ENCODE measurements at regions not wholly inside any gene's neighbourhood (a gene's known extent, or its start where the extent isn't known, plus 50 kb on each side); places are given as distances from the start of the nearest gene placed in this dataset.

- Histone ChIP-seq H3K4me1 (ENCODE audit: insufficient read depth, low read length) (no peaks in the 10 kb centered on the region), H3K27ac (ENCODE audit: insufficient read length, low read depth, low read length) (no peak overlapping the region), H2AFZ (ENCODE audit: low read length) (no peak overlapping the region), H3K56ac (ENCODE audit: insufficient read length, low read depth, low read length) (no peak overlapping the region), H3K4ac (ENCODE audit: low read depth, low read length) (no peak overlapping the region), H4K91ac (ENCODE audit: insufficient read length, low read depth, low read length) (no peak overlapping the region), H4K20me1 (ENCODE audit: control insufficient read depth, insufficient read depth, insufficient read length) (no peaks in the 10 kb centered on the region), H3K79me2 (ENCODE audit: insufficient read depth, low read length) (no peaks in the 10 kb centered on the region), H3K9ac (ENCODE audit: extremely low read depth, insufficient read length, low read length) (no peak overlapping the region), H2AK5ac (ENCODE audit: insufficient read length, low read length) (no peak overlapping the region), H2BK15ac (ENCODE audit: low read depth, low read length) (no peak overlapping the region), H2BK20ac (ENCODE audit: low read depth, low read length, poor library complexity, severe bottlenecking) (no peak overlapping the region), H3K79me1 (ENCODE audit: insufficient read depth, low read depth, low read length, poor library complexity, severe bottlenecking) (no peaks in the 10 kb centered on the region), H3K23me2 (ENCODE audit: insufficient read length, low read depth, low read length, poor library complexity, severe bottlenecking) (no peaks in the 10 kb centered on the region), H3K9me3 (ENCODE audit: control insufficient read depth, low read depth, low read length) (no peaks in the 10 kb centered on the region), H4K5ac (ENCODE audit: insufficient read length, low read depth, low read length) (no peak overlapping the region), H3T11ph (ENCODE audit: low read length) (no peak overlapping the region), H3K18ac (ENCODE audit: insufficient read length, low read depth, low read length) (no peak overlapping the region), H2BK5ac (ENCODE audit: insufficient read length, low read length) (no peak overlapping the region), H3K4me2 (ENCODE audit: insufficient read depth, insufficient read length, low read length) (no peak overlapping the region), H3K23ac (ENCODE audit: insufficient read length, low read depth, low read length) (no peak overlapping the region), H3K27me3 (ENCODE audit: insufficient read depth, low read length) (no peaks in the 10 kb centered on the region), H2BK120ac (ENCODE audit: low read depth, low read length, poor library complexity, severe bottlenecking) (no peak overlapping the region), H4K8ac (replicated peaks; ENCODE audit: insufficient read length, low read depth, low read length) (no peak overlapping the region), H2BK12ac (ENCODE audit: insufficient read length, low read depth, low read length) (no peak overlapping the region), H3K14ac (ENCODE audit: insufficient read depth, low read length) (no peak overlapping the region)
- Mint-ChIP-seq H3K27me3 (ENCODE audit: low read depth) (no peaks in the 10 kb centered on the region), H3K36me3 (ENCODE audit: insufficient read depth in 1 of 3, low read depth in 3 of 3) (no peaks in the 10 kb centered on the region; a peak in 1 of 7 replicates), H3K27ac (no peak overlapping the region), H3K4me1 (no peaks in the 10 kb centered on the region), H3K9me3 (peaks cover 3 to 7% of the 10 kb centered on the region in 2 experiments; a peak in 3 of 5 replicates), H3K4me3 (no peak overlapping the region)
- TF ChIP-seq CTCF (conservative IDR thresholded peaks at IDR 0.05) = no peak
- no peak for DNase-seq
- WGBS (ENCODE audit: extremely low coverage, insufficient read length, low lambda C conversion rate) = no CpG with 5 or more reads among the region's 3 CpGs
Measured at GRCh38 chr12:40597133-40597532, 95.1 kb upstream of the CNTN1 start.

Measured in H9 (cell line).